IPS-NIHi11 (cell line): ENCODE measurements at regions not wholly inside any gene's neighbourhood (a gene's known extent, or its start where the extent isn't known, plus 50 kb on each side); places are given as distances from the start of the nearest gene placed in this dataset.

Experiments
- DNase-seq: peaks from one replicate; pipeline ENCODE4 v3.0.0; 2012; ENCODE audit warnings: mixed read lengths, low spot score

- no peak for DNase-seq
These were observed 256.3 kb upstream of the CLEC14A start for GRCh38 chr14:38512236-38512635.

- no peak for DNase-seq
These were observed 251.4 kb upstream of the CLEC14A start for GRCh38 chr14:38507299-38507698.

GRCh38 chr14:38505973-38506249 lies 250.0 kb upstream of the CLEC14A start:
- no peak for DNase-seq

DNA sequence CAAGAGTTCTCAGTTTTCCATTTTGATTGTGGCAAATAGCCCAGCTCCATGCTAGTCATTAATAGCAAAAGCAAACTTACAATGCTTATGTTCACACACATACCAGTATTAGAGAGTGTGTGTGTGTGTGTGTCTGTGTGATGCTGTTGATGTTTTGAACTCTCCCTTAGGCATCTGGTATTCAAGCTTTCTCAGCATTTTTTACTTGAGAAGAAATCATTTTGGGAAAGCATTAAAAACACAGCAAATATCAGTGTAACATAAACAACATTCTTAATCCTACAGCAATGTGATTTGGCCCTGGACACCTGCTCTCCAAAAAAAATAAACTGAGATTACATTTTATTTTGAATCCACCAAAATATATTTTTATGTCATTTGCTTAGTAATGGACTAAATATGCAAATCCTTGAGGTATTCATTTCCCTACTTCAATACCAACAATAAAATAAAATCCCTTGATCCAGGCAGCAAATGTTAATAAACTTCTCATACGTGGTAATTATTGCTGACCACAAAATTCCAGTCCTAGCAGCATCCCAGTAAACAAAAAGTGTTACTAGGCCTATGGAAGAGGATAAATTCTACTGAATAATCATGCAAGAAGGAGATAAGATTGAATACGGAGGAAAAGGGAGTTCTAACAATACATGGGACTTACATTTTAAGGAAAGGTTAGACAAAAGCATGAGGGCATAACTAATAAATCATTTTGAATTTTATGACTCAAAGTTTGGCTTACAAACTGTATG lies 249.5 kb upstream of the CLEC14A start:
- DNase-seq, result no peak

- DNase-seq, result no peak
These were observed 248.3 kb upstream of the CLEC14A start for GRCh38 chr14:38504175-38504574.

- DNase-seq, result no peak
These were observed 246.3 kb upstream of the CLEC14A start for GRCh38 chr14:38502239-38502638.

DNA sequence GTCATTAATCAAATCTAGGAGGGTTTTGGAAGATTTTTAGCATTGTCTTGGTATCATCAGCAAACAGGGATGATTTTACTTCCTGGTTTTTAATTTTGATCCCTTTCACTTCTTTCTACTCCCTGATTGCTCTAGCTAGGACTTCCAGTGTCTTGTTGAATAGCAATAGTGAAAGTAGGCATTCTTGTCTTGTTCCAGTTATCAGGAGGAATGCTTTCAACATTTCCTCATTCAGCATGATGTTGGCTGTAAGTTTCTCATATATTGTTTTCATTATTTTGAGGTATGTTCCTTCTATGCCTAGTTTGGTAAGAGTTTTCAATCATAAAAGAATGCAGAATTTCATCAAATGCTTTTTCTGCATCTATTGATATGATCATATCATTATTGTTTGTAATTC lies 244.2 kb upstream of the CLEC14A start:
- DNase-seq, result no peak

DNA sequence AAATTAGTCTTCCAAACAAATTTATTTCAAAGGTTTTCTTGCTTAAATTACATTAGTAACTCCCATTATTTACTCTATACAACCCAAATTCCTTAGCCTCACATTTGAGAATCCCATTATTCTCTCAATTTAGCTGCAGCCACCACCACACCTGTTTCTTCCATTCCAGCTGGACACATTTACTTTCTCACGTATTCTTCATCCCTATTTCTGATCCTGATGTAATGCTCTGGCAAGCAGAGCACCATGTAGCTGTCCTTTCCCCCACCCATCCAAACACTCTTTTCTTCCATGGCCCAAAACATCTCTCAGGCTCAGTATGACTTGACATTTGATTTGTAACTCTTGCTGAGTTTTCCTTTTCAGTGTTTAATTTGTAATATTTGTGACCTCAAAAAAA lies 240.2 kb upstream of the CLEC14A start:
- DNase-seq, result no peak

DNA sequence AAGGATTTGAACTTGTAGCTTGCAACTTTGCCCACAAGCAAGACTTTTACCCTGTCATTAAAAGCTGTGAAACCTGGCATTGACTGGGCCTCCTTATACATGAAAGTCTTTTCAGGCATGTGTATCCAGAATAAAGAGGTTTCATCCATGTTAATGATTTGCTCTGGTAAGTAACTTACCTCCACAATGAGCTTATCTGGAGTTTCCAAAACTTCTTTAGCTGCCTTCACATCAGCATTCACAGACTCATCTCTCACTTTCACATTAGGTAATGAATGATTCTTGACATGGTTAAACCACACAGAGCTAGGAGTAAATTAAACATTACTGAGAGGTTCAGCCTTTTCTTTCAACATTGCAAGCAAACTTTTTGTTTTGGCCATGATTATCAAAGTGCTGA lies 234.4 kb upstream of the CLEC14A start:
- DNase-seq, result no peak

- DNase-seq, result no peak
These were observed 229.1 kb upstream of the CLEC14A start for GRCh38 chr14:38485026-38485425.

DNA sequence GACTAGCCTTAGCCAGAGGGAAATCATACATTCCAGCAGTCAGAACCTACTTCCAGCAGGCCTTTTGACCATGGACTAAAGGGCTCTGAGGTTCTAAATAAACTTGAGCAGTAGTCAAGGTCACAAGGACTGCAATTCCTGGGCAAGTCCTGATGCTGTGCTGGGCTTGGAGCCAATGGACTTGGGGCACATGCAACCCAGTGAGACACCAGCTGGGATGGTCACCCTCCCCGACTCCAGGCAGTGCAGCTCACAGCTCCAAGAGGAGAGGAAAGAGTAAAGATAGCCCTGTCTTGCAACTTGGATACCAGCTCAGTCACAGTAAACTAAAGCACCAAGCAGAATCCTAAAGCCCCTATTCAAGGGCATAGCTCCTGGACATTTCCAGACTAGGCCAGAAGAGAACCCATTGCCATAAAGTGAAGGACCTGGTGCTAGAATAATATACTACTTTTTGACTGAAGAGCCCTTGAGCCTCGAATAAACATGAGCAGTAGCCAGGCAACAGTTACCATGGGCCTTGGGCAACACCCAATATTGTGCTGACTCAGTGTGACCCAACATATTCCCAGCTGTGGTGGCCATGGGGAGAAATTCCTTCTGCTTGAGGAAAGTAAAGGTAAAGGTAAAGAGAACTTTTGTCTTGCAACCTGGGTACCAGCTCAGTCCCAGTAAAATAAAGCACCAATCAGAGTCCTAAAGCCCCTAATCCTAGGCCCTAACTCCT lies 226.2 kb upstream of the CLEC14A start:
- DNase-seq, result no peak

DNA sequence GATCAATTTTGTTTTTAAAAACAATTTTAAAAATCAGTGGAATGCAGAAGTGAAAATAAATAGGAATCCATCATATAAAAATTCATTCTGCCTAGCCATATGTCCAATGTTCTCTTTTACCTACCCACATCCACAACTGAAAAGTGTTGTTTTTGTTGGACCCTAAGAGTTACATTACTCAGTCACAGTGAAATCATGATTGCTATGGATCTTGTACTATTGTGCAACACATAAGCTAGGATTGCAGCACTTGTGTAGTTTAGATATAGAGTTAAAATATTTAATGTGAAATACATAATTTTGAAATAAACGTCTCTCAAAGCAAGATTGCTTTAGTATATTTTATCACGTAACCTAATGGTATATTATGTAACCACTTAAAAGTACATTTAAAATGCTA lies 213.3 kb upstream of the CLEC14A start:
- DNase-seq, result no peak

GRCh38 chr14:38442208-38442607 lies 186.3 kb upstream of the CLEC14A start:
- DNase-seq, result no peak

DNA sequence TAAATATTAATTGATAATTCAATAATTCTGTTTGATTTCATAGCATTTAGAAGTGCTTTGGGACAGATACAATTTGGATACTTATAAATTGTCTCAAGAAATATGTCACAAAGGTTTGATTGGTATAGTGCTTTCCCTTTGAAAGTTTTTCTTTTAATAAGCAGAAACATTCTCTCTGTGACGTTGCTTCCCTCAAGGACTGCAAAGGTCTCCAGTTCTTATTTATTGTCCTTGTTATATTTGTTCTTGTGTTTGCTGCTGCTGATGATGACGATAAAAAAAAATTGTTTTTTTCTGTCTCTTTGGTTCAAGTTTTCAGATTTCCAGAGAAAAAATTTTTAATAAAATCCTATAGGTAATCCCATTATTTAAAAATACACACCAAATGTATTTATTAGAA lies 176.3 kb upstream of the CLEC14A start:
- DNase-seq, result no peak

DNA sequence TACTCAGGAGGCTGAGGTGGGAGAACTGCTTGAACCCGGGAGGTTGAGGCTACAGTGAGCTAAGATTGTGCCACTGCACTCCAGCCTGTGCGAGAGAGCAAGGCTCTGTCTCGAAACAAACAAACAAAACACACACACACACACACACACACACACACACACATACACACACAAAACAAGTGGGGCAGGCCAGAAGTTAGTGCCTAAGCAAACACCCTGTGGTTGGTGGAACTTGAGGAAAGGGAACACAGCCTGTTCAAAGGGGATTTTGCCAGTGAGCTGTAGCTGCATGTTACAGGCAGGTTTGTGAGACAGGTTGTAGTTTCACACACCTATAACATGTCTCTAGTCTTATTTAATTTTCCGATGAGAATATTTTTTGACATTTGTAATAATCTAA lies 175.3 kb upstream of the CLEC14A start:
- no peak for DNase-seq

DNA sequence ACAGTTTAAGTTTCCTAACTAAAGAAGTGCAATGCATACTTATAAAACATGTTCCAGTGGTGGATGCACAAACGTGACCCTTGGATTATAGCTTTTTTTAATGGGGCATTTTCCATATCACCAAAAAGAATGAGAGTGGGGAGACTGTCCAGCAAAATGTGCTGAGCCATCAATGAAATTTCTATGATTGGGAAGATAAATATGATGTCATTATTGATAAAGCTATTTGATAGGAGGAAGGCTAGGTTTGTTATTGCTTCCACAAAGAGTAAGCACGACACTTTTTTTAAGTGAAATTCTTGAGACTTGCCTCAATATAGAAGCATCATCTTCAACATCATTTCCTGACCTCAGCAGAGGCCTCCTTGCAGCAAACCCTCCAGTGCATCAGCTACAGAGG lies 174.6 kb upstream of the CLEC14A start:
- no peak for DNase-seq

DNA sequence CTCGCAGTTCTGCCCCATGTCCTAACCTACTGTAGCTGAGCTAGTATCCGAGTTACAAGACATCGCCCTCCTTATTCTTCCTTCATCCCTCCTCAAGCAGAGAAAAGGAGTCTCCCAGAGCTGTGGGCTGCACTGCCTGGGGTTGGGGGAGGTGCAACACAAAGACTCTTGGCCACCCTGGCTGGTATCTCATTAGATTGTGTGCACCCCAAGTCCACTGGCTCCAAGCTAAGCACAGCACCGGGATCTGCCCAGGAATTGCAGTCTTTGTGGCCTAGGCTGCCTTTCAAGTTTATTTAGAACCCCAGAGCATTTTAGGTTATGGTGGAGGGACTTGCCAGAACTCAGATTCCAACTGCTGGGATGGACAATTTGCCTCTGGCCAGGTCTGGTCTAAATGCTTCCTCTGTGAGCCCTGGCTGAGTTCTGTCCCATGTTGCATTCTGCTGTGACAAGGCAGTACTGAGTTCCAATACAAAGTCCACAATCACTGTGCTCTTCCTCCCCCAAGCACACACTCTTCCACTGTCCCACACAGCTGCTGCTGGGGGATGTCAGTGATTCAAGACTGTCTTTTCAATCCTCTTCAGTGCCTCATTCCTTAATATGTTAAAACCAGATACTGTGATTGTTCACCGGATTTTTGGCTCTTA lies 169.6 kb upstream of the CLEC14A start:
- no peak for DNase-seq

DNA sequence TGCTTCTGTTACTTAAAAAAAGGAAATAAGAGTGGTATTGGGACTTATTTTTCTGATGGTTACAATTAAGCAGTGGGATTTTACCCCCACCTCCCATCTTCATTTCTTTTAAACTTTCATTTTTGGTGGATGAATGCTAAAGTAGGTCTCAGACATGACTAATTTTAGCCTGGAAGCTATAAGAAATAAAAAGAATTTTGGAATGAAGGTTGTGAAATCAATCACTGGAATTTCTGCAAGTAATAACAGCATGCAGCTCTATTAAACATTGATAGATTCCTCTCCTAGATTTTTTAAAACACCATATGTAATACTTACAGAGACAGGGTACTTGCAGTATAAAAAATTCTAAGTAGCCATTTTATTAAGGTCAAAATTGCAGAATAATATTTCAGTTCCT lies 164.2 kb upstream of the CLEC14A start:
- no peak for DNase-seq

DNA sequence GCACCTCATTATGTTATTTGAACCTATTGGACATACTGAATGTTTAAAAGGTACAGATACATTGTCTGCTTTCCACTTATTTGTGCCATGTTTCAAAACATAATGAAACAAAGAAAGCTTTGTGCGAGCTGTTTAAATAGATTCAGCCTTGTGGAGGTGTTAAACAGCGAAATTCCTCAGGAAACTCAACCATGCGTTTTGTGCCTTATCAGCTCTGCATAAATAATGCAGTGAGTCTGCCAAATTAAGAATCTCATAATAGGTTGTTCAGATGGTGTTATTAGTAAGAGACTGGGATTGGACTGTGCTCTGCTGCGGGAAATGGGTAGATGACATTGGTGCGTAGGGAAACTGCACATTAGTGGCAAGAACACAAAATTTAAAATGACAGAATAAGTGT lies 163.7 kb upstream of the CLEC14A start:
- no peak for DNase-seq

DNA sequence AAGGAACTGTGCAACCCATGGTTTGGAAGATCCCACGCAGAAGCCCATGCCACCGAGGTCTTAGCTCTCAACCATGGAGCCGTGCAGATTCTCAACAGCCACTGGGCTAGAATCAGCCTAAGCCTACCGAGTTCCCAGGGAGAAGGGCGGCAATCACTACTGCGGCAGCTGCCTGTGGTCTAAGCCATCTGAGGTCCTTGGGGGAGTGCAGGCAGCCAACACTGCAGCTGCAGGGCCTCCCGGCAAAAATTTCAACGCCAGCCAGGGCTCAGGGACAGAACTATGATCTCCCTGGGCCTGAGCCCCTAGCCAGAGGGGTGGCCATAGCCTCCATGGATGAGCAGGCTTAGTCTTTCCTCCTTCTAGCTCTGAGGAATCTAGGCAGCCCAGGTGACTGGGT lies 156.8 kb upstream of the CLEC14A start:
- DNase-seq, result no peak

GRCh38 chr14:38410442-38410841 lies 154.5 kb upstream of the CLEC14A start:
- DNase-seq, result no peak

GRCh38 chr14:38409071-38409705 lies 153.3 kb upstream of the CLEC14A start:
- no peak for DNase-seq
